OCI-LY3 (cell line): ENCODE measurements at regions not wholly inside any gene's neighbourhood (a gene's known extent, or its start where the extent isn't known, plus 50 kb on each side); places are given as distances from the start of the nearest gene placed in this dataset.

Experiments
- H2AFZ ChIP-seq: fragments of 200-600, 300-600 bp; shearing (Covaris generic); 2 replicates; pipeline ENCODE4 v1.6.0; 2014; ENCODE audit warnings: antibody characterized with exemption, low read depth, low read length
- H3K27ac ChIP-seq: fragments of 200-600, 300-600 bp; sonication (generic); 2 replicates; pipeline ENCODE4 v1.5.1; 2014; ENCODE audit warnings: mild to moderate bottlenecking, low read length, moderate library complexity, mixed read lengths
- H3K27me3 ChIP-seq: fragments of 200-600, 300-600 bp; sonication (generic); 2 replicates; pipeline ENCODE4 v1.6.1; 2014; ENCODE audit warnings: low read depth, low read length, mixed read lengths
- H3K36me3 ChIP-seq: fragments of 200-600, 300-600 bp; sonication (generic); replicated peaks from 2 replicates; pipeline ENCODE3; 2014; ENCODE audit warnings: low read depth, low read length, mixed read lengths
- H3K4me1 ChIP-seq: fragments of 300-600, 200-600 bp; sonication (generic); 2 replicates; pipeline ENCODE4 v1.6.1; 2014; ENCODE audit warnings: low read length, mixed read lengths
- H3K4me2 ChIP-seq: fragments of 200-600, 300-600 bp; sonication (generic); 2 replicates; pipeline ENCODE4 v1.6.1; 2014; ENCODE audit warnings: low read length, mixed read lengths
- H3K4me3 ChIP-seq: fragments of 300-600, 200-600 bp; sonication (generic); 2 replicates; pipeline ENCODE4 v1.5.1; 2014; ENCODE audit warnings: antibody characterized with exemption, mild to moderate bottlenecking, low read length, moderate library complexity
- H3K79me2 ChIP-seq: fragments of 300-600, 200-600 bp; shearing (Covaris generic); 2 replicates; pipeline ENCODE4 v1.6.1; 2014; ENCODE audit warnings: mild to moderate bottlenecking, low read length, mixed read lengths
- H3K9ac ChIP-seq: fragments of 300-600, 200-600 bp; shearing (Covaris generic); 2 replicates; pipeline ENCODE4 v1.6.0; 2014; ENCODE audit warnings: mild to moderate bottlenecking, low read length, moderate library complexity
- H3K9me3 ChIP-seq: fragments of 200-600, 300-600 bp; shearing (Covaris generic); 2 replicates; pipeline ENCODE4 v1.6.1; 2014; ENCODE audit warnings: low read length, mixed read lengths; ENCODE audit not compliant: insufficient read depth
- H4K20me1 ChIP-seq: fragments of 200-600, 300-600 bp; sonication (generic); 2 replicates; pipeline ENCODE4 v1.6.1; 2016; ENCODE audit warnings: low read length, mixed read lengths; ENCODE audit not compliant: insufficient read depth
- EZH2phosphoT487 ChIP-seq: fragments of 200-600 bp; shearing (Covaris generic); IDR thresholded peaks from 2 replicates; pipeline ENCODE4 v1.6.1; 2018; ENCODE audit warnings: antibody characterized with exemption, mixed run types, low read depth
- TF ChIP-seq, protein P1 (sequence below): fragments of 200-600, 300-600 bp; sonication (generic); IDR thresholded peaks from 2 replicates; pipeline ENCODE4 v1.5.1; 2014; ENCODE audit warnings: antibody characterized with exemption, low read length, low read depth

- no peak for TF ChIP-seq EZH2phosphoT487
- TF ChIP-seq, protein P1, sequence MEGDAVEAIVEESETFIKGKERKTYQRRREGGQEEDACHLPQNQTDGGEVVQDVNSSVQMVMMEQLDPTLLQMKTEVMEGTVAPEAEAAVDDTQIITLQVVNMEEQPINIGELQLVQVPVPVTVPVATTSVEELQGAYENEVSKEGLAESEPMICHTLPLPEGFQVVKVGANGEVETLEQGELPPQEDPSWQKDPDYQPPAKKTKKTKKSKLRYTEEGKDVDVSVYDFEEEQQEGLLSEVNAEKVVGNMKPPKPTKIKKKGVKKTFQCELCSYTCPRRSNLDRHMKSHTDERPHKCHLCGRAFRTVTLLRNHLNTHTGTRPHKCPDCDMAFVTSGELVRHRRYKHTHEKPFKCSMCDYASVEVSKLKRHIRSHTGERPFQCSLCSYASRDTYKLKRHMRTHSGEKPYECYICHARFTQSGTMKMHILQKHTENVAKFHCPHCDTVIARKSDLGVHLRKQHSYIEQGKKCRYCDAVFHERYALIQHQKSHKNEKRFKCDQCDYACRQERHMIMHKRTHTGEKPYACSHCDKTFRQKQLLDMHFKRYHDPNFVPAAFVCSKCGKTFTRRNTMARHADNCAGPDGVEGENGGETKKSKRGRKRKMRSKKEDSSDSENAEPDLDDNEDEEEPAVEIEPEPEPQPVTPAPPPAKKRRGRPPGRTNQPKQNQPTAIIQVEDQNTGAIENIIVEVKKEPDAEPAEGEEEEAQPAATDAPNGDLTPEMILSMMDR, result no peak
- Histone ChIP-seq H3K9me3 (no peaks in the 10 kb centered on the region), H3K4me2 (no peak overlapping the region), H3K27me3 (peaks cover 32% of the 10 kb centered on the region), H3K27ac (no peak overlapping the region), H4K20me1 (no peaks in the 10 kb centered on the region), H3K4me1 (no peaks in the 10 kb centered on the region), H3K79me2 (no peaks in the 10 kb centered on the region), H3K9ac (no peak overlapping the region), H3K36me3 (no peaks in the 10 kb centered on the region), H3K4me3 (no peak overlapping the region), H2AFZ (no peak overlapping the region)
These were observed 202.6 kb upstream of the SOX21 start for GRCh38 chr13:94914895-94915294.

- no peaks in the 10 kb centered on the region for H3K9me3 ChIP-seq
- H3K27me3 ChIP-seq, result peaks cover 26% of the 10 kb centered on the region; the same call in 1 of the 2 replicates
- no peak overlapping the region for H3K27ac ChIP-seq
- H3K36me3 ChIP-seq, result no peaks in the 10 kb centered on the region
- H2AFZ ChIP-seq, result no peak overlapping the region
- no peak for TF ChIP-seq EZH2phosphoT487
- TF ChIP-seq, protein P1, result no peak
- no peaks in the 10 kb centered on the region for H4K20me1 ChIP-seq
- no peak overlapping the region for H3K9ac ChIP-seq
- H3K4me1 ChIP-seq, result no peaks in the 10 kb centered on the region
- no peak overlapping the region for H3K4me2 ChIP-seq
- H3K79me2 ChIP-seq, result no peaks in the 10 kb centered on the region
- H3K4me3 ChIP-seq, result no peak overlapping the region
These were observed 194.3 kb upstream of the SOX21 start for GRCh38 chr13:94906605-94907004.

- H2AFZ ChIP-seq, result no peak overlapping the region
- H3K4me3 ChIP-seq, result no peak overlapping the region
- TF ChIP-seq EZH2phosphoT487, result no peak
- TF ChIP-seq, protein P1, result no peak
- 0 out of 2 replicates have a peak, but pooled peaks cover 4% of the 10 kb centered on the region for H3K27me3 ChIP-seq
- H3K4me2 ChIP-seq, result no peak overlapping the region
- H3K4me1 ChIP-seq, result no peaks in the 10 kb centered on the region
- no peaks in the 10 kb centered on the region for H3K9me3 ChIP-seq
- no peaks in the 10 kb centered on the region for H4K20me1 ChIP-seq
- H3K36me3 ChIP-seq, result no peaks in the 10 kb centered on the region
- no peak overlapping the region for H3K9ac ChIP-seq
- no peaks in the 10 kb centered on the region for H3K79me2 ChIP-seq
- H3K27ac ChIP-seq, result no peak overlapping the region
These were observed 190.5 kb upstream of the SOX21 start for GRCh38 chr13:94902722-94903407.

GRCh38 chr13:94901070-94901469 is 188.7 kb upstream of the SOX21 start:
- Histone ChIP-seq H3K9ac (no peak overlapping the region), H3K4me1 (no peaks in the 10 kb centered on the region), H4K20me1 (no peaks in the 10 kb centered on the region), H3K27ac (no peak overlapping the region), H3K4me2 (no peak overlapping the region), H2AFZ (no peak overlapping the region), H3K27me3 (no peaks in the 10 kb centered on the region), H3K9me3 (no peaks in the 10 kb centered on the region), H3K36me3 (no peaks in the 10 kb centered on the region), H3K4me3 (no peak overlapping the region), H3K79me2 (no peaks in the 10 kb centered on the region)
- TF ChIP-seq, protein P1, result no peak
- no peak for TF ChIP-seq EZH2phosphoT487
